HG03066 (cell line): ENCODE measurements at regions not wholly inside any gene's neighbourhood (a gene's known extent, or its start where the extent isn't known, plus 50 kb on each side); places are given as distances from the start of the nearest gene placed in this dataset.

Source experiments
- ATAC-seq: cut with Tn5 transposase; IDR thresholded peaks from one replicate; pipeline ENCODE4 v1.9.1; 2021; ENCODE audit warnings: low read depth; ENCODE audit not compliant: unreplicated experiment

DNA sequence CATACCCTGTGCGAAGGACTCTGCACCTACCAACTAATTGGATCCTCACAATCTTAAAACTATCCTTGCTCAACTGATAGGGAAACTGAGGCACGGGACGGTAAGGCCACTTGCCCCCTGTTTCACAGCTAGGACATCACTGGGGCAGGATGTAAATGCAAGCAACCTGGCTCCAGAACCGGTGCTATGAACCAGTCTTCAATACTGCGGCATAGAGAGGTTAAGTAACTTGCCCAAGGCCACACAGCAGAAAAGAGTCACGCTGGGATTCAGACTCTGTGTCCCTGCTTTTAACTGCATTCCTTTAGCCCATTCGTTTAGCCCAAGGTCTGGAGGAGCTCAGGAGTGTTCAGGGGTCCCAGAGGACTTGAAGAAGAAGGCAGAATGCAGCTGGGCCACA is 76.1 kb downstream of the NCOR2 start:
- no peak for ATAC-seq

DNA sequence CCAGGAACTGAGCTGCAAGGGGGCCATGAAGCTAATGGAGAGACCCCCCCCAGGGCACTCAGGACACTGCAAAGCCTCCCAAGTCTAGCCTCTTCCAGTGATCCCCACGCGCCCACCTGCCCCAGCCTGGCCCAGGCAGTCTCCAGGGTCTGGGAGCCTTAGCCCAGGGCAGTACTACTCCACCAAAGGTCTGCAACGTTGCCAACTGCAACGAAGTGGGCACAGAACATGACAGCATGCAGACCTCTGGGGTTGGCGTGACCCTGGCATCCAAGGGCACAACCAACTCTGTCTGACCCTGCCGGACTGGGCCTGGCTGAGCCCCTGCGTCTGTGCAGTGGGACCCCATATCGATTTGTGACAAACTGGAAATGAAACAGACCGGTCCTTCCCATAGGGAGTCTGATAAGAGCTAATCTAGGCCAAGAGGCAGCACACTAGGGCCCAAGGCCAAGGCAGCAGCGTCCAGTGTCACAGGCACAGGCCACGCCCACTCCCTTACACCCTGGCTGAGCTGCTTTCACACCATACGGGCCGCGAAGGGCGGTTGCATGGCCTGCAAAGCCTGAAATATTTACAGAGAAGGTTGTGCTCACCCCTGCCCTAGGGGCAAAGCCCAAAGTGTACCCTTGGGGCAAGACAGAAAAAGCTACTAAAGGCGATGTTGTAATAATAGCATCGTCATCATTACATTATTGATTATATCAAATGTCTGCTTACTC is 76.7 kb downstream of the NCOR2 start:
- ATAC-seq = no peak

DNA sequence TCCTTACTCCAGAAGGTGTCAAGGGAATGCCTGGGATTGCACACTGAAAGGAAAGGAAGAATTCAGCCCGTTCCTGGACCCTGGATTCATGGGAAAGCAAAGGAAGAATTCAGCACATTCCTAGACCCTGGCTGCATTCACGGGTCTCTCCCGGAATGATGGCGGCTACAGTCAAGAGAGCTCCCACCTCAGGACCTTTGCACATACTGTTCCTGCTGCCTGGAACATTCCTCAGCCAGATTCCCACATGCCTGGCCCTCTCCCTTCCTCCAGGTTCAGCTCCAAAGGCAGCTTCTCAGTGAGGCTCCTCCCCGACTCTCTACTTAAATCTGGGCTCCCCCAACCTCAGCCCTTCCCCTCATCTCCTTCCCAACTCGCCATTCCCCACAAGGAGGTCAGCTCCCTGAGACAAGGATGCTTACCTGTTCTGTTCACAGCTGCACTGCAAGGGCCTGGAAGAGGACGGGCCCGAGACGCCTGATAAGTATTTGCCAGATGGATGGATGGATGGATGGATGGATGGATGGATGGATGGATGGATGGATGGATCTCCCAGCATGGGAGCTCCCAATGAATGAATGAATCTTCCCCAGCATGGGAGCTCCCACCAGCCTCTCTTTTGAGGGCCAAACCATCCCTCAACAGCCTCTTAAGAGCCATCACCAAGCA is 77.4 kb downstream of the NCOR2 start:
- ATAC-seq = no peak

DNA sequence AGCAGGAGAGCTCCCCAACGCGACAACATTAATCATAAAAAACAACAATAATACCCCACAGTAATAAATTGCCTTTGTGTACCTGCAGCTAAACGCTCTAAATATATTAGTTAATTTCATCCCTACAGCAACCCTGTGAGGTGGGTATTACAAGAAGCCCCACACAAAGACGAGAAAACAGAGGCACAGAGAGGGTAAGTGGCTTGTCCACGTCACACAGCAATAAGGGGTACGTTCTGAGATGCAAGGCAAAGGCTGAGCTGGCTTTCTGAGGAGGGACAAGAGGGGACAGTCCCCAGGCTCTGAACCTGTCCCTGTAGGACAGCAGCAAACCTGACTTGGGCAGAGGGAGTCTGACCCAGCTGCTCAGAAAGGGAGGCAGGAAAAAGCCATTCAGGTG is 78.2 kb downstream of the NCOR2 start:
- ATAC-seq = no peak

DNA sequence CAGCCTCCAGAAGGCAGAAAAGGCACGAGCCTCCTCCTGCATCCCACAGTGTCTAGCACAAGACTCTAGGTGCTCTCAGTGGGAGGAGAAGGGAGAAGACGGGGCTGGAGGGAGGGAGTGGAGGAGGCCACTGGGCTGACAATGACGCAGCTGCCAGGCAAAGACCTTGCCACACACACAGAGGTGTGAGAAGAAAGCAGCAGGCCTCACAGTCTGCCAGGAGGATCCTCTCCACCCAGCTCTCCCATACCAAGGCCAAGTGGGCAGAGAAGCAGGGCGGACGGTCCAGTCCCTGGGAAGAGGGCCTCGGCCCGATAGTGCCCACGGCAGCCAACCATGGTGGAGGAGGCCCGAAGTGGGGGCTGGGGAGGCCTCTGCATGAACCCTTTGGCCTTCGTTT is 78.9 kb downstream of the NCOR2 start:
- no peak for ATAC-seq

DNA sequence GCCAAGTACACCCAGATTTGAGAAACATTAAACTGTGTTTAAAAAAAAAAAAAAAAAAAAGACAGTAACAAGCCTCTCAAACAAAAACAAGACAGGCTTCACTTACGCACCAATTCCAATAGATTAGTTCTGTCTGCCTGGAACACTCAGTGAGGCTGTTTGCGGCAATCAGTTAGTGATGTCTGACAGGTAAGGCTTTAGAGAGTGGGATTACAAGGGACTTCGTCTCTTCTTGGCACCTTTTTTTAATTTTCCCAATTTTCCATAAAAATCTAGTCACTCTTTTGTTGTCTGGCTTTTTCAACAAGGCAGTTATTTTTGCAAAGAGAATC is 79.6 kb downstream of the NCOR2 start:
- ATAC-seq = no peak

DNA sequence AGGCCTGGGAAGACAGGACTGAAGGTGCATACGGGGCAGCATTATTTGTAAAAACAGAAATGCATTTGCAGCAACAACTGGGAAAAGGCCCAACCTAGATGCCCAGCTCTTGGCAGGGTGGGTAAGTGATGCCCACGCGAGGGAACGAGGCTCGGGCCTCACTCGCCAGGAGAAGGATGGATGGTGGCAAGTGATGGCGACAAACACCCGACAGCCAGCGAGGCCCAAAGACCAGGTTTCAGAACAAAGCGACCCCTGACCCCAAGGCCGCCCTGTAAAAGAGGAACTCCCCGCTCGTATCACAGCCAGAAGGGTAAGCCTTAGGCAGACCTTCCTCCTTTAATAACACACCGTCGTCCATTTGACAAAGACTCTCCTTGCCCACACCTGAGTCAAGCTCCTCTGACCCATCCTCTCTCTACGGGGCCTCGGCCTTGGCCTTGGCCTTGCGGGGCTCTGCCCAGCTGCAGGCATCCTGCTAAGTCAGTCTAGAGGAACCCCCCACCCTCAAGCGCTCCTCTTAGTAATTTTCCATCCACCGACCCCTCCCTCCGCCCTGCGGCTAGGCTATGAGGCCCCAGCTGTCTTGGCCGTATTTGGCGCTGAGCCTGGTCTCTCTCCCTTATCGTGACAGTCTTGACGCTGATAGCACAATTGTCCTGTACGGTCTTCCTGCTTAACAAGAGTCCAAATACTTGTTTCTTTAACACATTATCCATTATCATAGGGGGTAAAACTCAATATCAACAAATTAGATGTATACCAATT is 80.2 kb downstream of the NCOR2 start:
- ATAC-seq = no peak

DNA sequence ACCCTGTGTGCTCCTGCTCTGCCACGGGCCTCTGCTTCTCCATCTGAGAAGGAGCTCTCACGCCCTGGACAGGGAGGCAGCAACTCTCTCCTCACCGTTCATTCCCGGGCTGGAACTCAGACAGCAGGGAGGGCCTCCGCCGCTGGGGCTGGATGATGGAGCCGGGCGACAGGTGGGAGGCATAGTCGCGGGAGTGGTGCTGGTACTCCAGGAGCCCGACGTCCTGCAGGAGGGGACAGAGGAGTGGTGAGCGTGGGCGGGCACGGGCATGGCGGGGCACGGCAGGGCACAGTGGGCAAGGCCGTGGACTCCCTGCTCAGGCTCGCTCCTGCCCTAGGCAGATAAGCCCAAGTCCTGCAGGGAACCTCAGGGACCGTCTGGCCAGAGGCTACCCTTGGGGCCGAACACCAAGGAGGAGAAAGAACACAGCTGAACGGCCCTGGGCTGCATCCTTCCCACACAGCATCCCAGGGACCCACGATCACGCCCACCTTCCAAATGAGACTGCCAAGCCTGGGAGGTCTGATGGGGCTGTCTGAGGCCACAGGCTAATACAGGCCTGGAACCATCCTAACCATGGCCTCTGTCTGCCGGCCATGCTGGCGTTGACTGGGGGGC is 81.0 kb downstream of the NCOR2 start:
- no peak for ATAC-seq

DNA sequence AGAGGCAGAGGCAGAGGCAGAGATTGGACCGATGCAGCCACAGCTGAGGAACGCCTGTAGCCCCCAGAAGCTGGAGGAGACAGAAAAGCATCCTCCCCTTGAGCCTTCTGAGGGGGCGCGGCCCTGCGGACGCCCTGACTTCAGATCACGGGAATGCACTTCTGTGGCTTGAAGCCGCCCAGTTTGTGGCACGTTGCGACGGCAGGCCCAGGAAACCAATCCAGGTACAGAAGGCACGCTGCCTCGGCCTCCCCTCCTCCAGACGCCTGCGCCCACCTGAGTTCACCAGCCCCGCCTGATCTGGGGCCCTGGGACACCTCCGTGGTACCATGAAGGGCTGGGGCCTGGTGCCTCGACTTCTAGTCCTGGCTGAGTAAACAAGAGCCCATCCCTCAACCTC is 82.0 kb downstream of the NCOR2 start:
- ATAC-seq = no peak

DNA sequence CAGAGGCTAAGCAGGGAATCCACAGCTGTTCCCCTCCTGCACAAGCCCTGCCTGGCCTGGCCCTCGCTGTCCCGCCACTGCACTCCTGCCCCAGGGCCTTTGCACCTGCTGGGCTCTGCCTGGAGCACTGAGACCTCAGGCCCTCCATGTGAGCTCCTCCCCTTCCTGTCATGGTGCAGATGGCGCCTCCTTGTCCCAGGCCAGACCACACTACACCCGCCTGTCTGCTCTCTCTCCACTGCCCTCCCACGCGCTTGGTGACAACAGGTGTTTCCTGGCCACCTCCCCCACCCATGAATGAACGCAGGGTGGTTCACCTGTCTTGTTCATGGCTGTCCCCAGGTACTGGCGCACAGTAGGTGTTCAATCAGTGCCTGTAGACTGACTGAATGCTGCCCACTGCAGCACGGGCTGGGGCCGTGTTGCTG is 82.9 kb downstream of the NCOR2 start:
- no peak for ATAC-seq

DNA sequence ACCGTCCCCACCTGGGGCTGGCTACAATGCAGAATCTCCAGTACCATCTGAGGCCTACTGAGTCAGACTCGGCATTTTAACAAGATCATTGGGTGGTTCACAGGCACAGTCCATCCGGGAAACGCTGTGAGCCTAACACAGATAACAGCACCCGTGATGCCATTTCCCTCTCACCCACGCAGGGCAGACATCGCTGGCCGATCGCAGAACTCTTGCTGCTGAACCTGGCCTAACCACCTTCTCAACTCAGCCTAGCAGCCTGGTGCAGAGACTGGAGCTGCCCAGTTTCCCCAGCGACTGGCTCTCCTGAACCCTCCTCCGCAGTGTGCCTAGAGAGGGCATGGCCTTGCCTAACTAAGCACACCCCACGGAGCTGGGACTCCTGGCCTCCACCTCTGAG is 83.3 kb downstream of the NCOR2 start:
- ATAC-seq = no peak

DNA sequence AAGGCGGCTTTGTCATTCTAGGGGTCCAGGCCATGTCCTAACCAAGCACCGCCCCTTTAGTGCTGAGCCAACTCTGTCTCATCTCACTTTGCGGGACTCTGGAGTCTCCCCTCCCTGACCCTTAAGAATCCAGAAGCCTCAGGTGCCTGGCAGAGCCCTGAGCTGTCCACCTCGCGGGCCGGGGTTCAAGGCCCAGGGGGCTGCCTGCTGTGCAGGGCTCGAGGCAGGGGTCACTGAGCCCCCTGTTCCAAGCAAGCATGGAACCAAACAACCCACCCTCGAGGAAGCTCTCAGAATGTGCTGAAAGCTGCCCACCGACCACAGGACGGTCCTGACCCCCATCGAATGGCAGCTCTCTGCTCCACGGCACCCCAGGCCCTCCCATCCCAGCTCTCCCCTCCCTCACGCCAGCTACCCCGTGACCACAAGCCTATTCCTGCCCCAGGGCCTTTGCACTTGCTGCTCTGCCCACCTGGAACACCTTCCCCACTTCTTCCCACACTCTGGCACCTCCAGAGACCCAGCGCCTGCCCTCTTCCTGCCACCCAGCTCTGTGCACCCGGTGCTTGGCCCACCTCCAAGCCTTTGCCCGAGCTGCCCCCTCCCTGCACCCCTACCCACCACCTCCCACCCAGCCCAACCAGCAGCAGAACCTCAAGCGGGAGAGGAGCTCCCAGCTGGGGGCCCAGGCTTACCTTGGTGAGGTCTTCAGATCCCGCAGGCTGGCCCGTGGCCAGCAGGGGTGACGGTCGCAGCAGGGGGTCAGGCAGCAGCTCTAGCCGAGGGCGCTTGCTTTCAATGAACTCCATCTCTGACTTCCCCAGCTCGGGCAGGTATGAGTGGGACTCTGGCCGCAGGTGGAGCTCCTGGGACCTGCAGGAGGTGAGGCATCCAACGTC is 84.3 kb downstream of the NCOR2 start:
- ATAC-seq = no peak

DNA sequence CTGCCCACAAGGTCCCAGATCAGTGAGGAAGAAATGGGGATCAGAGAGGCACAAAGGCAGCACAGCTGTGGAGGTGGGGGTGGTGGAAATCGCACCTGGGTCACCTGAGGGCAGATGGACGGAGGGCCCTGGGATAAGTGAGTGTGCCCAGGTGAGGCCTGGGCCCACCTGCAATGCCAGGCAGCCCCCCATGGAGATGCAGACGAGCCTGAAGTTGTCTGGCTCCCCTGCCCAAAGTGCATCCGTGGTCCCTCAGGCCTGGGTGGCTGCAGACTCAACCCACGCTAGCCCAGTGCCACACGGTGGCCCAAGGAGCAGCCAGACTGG is 84.9 kb downstream of the NCOR2 start:
- ATAC-seq = no peak

DNA sequence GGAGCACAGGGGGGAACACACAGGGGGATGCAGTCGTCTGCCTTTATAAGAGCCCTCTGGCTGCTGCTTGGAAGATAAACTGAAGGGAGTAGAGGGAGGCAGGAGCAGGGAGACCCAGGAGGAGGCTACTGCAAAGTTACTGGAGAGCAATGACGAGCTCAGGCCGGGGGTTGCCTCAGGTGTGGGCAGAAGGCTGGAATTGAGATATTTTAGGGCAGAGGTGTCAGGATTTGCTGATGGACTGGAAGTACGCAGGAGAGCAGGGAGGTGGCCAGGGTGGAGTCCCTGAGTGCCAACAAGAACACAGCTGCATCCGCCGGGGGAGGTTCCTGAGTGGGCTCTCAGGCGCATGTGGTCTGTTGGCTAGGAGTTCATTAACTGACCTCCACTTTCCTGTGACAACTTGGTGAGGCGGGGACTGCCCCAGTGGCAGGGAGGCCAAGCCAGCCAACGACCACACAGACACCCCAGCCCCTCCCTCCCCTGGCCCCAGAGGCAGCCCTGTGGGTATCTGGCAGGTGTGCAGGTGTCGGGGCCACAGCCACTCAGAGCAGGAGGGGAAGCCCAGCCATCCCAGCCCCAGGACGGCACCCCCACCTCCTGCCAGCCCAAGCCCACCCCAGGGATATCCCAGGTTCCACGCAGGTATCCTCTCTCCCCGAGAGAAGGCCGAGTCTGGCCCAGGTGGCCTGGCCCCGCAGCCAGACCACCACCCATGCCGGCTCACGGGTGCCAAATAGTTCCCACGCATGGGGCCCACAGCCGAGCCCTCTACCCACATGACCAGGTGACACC is 85.4 kb downstream of the NCOR2 start:
- ATAC-seq = no peak

DNA sequence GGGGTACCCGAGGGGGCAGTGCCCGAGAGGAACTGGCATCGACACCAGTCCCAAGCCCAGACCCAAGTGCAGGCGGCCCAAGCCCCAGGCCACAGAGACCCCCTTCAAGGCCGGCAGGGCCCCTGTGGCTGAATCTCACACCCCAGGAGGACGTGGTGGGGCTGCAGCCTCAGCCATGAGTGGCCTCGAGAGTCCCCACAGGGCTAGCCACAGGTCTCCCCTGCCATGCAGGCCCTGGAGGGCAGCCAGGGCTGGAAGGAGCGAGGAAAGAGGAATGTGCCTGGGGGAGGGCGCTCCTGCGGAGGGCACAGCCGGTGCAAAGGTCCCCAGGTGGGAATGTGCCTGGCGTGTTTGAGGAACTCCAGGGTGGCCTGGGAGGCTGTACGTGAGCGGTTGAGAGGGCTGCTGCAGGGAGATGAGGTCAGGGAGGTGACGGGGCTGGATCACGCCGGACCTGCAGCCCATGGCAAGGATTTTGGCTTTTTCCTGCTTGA is 86.1 kb downstream of the NCOR2 start:
- no peak for ATAC-seq

DNA sequence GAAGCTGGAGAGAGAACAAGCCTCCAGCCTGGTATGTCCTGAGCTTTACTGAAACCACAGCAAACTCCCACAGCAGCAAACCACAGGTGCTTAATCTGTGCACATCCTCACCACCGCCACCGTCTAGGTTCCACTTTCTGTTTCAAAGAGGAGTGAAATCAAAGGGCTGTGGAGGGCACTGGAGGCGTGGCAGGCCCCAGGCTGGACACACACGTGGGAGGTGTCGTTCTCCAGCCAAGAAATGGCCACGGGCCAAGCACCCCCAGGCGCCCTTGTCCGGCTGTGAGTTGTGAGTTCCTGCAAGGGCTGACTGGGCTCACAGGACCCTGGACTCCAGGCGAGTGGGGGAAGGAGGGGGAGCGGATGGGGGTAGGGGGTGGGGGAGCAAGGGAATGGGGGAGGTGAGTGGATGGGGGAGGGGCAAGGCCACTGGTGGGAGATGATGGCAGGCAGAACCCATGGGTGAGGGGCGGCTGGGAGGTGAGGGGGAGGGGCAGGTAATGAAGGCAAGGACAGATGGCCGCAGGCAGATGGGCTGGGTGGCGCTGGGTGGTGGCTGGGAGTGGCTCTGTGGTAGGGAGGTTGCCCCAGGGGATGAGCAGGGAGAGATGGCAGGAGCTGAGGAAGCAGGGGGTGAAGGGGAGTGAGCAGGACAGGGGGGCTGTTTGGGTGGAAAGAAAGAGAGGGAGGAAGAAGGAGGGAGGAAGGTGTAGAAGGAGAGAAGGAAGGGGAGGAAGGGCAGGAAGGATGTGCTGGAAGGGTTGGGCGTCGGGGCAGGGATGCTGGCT is 86.7 kb downstream of the NCOR2 start:
- peak; percentile 74 for ATAC-seq

DNA sequence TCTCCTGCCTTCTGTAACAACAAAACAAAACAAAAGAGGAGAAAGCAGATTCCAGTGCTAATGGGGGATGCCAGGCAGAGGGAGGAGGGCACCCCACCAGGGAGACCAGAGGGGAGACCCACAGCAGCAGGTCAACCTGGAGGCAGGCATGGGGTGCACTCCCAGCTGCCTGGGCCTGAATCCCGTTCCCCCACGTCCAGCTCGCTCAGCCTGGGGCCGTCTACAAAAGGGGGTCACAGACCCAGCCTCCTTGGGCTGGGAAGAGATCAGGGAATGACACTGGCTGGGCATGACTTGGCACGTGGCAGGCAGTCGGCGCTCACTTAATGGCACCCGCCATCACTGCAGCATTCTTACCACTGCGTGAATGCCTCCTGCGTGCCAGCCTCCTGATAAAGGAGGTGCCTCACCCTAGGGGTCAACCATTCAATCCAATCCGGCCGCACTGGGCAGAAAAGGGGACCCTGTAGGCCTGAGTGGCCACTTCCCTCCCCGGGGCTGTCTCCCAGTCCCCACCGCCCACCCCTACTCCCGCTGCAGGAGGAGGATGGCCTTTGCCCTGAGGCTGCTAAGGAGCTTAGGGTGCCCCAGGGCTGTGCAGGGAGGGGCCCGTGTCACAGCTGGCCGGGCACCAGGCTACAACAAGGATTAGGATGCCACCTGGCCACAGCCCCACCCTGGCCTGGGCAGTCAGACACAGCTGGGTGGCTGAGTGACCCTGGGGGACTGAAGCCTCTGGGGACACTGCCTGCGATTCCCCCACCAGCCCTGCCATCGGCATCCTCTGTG is 87.5 kb downstream of the NCOR2 start:
- ATAC-seq = no peak
